Stimulated activated CD4-positive, alpha-beta T cell treated with anti-CD3 and anti-CD28 coated beads, TNF-alpha, amount 100 ng/mL, for 1 hour (primary cell): ENCODE measurements at regions not wholly inside any gene's neighbourhood (a gene's known extent, or its start where the extent isn't known, plus 50 kb on each side); places are given as distances from the start of the nearest gene placed in this dataset.

Experiments
- DNase-seq, 3 donors: peaks; one replicate each; pipeline ENCODE4 v3.0.0-alpha.2; 2020; ENCODE audit warnings: low read depth in 3 of 3, low spot score in 1 of 3

DNA sequence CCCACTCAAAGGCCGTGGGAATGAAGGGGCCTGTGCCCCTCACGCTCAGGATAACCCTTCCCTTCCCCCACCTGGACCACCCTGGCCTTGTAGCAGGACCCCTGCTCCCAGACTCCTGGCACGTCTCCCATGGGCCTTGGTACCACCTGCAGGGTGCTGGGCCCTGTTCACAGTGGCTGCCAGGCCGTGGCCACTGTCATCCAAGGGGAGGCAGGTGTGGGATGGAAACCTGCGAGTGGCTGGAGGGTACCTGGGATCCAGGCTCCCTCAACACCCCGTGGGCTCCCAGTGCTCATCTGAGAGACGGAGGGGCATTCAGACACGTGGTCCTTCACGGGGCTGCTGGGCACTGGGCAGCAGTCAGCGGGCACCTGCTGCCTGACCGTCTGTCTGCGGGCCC lies 75.6 kb upstream of the CIBAR2 start:
- DNase-seq = no peak

DNA sequence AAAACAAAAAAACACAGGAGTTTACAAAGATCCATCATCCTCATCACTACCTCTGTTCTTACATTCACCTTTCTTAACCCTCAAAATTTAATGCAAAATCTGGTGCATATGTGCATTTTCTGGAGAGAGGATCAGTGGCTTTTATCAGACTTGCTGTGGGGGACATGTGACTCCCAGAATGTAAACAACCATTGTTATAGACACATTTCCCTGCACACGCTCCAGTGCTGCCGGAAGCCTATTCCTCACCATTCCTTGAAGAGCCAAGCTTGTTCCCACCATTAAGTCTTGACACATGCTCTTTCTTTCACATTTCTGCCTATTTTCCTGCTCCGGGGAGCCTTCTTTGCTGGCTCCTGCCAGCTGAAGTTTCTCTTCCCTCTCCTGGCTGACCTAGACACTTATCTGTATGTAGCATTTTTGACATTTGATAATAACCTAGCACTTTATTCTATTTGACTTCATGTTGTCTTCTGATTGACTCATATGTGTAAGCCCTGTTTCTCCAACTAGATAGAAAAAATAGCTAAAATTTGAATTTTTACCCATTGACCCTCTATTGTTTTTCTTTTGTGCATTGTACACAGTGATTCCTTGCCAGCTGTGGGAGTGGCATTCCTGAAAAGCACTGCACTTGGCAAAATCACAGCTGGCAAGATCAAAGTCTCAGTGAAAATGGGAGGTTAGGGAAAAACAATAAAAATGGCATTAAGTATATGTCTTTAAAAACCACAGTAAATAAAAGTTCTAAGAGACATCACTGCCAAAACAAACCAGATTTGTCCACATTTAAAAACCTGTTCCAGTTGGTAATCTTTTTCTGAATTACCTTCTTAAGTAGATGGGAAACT lies 76.8 kb upstream of the CIBAR2 start:
- DNase-seq = no peak

DNA sequence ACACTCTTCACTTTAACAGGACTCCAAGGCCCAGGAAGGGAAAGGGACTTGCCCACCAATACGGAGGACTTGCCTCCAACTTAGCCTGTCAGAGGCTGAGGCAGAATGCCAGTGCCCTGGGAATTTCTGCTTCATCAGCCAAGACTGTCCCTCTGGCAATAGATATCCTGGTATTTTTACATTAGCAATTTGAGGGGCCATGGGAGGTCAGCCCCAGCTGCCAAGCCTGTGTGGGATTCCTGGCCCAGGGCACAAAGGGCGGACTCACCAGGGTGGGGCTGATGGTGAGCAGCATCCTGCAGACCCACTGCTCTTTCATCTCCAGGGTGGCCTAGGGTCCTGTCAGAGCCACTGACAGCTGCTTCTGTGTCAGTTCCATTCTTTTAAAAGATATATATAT lies 78.3 kb upstream of the CIBAR2 start:
- no peak for DNase-seq

DNA sequence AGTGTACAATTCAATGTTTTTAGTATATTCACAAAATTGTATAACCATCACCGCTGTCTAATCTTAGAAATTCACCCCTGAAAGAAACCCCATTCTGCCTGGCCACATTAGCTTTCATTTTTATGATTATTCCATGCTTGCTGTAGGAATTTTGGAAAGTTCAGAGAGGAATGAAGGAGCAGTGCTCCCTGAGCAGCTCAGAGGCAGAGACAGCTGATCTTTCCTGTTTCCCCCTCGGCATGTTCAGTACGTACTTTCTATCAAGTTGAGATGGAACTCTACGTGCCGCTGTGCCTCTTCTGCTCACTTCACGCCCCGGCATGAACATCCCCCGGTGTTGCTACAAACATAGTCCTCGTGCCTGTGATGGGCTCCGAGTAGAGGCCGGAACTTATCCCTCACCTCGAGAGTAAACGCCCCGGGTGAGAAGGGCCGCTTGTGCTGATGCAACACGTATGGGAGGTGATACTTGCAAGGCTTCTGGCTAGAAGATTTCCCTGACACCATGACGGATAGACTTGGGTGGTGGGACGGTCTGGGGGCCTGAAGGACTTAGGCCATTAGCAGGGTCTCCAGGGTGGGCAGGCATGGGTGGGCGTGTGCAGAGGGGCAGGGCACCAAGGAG lies 79.2 kb upstream of the CIBAR2 start:
- no peak for DNase-seq

DNA sequence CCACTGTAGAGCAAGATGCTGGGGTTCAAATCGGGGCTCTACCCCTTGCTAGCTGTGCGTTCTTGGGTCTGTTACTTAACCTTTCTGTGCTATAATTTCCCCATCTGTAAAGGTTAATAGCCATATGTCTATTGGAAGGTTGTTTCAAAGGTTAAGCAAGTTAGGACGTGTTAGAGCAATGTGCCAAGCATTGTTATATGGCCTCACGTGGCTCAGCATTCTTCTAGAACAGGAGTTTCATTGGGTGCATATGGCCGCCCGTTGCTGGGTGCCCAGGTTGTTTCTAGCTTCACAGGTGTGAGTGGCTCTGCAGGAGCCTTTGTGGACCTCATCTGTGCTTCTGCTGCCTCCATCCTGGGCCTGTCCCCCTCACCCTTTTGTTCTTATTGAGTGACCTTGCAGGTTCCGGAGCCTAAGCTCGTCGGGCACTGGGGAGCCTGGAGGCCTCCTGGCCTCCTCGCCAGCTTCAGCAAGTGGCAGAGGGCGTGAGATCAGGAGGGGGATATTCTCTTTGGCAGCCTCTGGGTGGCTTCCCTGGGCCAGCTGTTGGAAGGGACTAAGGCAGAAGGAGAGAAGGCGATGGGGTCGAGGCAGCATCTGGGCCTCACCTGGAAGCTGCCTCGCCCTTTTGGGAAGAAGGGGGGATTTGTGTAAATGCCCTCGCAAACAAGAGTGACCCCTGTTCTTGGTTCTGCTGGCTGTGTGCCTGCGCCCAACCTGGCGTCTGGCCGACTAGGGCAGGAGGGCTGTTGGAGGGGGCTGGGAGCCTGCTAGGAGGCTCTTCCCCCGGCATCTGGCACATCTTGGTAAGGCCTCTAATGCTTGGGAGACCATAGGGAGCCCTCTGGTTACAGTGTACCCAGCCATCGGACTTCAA lies 80.2 kb upstream of the CIBAR2 start:
- no peak for DNase-seq

DNA sequence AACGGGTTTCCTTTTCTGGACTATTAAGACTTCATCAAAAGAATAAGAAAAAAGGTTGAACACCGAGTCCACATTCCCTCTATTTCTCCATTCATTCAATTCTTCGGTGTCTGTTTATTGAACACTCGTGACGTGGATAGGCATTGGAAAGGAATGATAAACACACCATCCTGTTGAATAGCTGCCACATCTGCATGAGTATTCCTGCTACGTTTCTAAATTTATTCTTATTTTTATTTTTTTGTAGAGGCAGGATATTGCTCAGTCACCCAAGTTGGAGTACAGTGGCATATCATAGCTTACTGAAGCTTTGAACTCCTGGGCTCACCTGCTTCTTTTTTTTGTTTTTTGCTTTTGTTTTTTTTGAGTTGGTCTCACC lies 80.8 kb upstream of the CIBAR2 start:
- no peak for DNase-seq

DNA sequence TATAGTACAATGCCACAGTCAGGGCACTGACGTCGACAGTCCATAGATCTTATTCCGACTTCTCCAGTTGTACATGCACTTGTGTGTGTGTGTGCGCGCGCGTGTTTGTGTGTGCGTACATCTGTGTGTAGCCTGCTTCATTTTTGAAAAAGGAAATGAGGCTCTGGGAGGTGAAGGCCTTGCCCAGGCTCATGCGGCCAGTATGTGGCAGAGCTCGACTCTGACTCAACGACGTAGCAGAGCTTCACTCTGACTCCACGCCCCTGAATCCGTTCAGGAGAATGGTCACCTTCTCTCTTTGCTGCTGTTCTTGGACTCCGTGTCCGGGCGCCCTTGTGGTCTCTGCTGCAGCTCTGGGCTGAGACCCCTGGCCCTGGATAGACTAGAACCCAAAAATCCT lies 81.6 kb upstream of the CIBAR2 start:
- DNase-seq = no peak

DNA sequence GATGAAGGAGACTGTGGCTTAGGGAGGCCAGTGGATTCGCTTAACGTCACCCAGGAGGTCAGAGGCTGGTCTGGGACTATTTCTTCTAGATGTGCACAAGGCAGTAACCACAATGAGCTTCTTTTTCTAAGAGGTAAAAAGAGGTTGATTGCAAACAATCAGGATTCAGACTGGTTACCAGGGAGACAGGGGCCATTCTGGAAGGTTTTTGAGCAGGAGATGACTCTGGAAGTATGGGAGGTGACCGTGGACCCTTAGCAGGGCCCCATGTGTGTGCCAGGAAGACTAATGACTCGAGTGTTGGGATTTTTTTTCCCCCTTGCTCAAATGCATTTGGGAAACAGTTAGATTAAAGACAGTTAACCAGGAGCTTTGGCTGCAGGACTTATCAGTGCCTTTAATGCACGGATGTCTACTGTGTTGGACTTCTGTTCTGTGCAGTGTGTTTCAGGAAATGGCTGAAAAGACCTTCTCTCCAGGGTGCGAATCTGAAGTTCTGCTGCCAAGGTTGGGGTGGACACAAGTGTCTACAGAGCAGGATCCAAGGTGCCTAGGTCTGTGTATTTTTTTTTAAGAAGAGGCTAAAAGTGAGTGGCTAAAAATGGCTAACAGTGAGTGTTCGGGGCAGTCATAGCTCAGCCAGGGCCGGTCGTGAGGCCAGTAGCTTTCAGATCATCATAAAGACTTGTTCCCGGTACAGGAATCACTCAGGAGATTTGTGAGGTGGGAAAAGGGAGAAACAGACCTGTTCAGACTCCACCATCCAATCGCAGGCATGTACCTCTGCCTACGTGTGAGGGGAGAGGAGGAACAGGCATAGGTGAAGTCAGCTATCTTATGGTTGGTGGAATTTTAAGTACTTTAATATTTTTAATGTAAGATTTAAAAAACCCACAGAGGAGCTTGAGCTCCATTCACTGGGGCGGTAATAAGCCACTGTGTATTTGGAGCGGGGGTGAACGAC lies 82.3 kb upstream of the CIBAR2 start:
- DNase-seq = no peak

DNA sequence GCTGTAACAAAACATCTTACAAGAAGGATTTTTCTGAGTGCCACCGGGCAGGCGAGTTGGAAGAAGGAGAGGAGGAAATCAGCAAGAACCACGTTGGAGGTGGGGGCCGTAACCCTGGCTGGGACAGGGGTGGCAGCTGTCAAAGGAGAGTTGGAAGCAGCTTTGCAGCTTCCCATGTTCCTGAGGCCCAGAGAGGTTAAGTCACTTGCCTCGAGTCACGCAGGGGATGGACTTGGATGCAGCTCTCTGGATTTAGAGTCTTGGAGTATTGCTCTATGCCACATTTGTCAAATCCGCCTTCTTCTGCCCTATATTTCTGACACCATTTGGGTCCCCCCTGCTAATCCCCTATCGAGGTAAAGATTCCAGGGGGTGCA lies 83.0 kb upstream of the CIBAR2 start:
- no peak for DNase-seq

DNA sequence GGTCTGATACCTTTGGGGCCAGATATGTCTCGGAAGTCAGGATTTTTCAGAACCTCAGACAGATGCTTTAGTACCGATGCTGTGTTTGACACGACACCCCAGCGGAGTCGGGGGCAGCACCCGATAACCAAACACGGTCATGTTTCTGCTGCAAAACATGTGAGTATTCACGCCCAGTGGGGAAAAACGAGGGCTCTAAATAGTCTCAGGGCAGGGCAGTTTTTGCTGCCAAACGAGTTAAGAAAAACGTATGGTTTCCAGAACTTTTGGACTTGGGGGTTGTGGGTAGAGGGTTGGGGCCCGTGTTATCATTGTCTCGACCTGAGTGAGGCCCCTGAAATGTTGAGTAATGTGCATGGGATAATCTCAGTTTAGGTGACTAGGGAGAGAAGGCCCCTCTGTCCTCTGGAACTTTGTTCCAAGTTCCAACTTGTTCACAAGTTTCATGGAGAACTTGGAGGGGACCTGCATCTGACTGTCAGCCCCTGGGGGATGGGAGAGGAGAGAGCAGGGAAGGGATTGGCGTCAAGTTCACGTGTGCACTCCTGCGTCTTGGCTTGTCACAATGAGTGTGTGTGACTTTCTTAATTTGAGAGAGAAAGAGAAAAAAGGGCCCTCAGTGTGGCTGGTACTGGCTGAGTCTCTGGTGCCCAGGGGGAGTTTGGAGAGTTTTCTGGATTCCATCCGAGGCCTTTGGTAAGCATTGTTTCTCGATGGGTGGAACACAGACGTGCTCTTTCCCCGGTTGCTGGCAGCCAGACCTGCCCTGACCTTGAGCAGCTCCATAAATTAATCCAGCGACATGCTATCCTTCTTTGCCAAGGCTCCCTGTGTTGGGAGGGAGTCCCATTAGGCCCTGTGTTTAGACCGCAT lies 83.9 kb upstream of the CIBAR2 start:
- DNase-seq = no peak

DNA sequence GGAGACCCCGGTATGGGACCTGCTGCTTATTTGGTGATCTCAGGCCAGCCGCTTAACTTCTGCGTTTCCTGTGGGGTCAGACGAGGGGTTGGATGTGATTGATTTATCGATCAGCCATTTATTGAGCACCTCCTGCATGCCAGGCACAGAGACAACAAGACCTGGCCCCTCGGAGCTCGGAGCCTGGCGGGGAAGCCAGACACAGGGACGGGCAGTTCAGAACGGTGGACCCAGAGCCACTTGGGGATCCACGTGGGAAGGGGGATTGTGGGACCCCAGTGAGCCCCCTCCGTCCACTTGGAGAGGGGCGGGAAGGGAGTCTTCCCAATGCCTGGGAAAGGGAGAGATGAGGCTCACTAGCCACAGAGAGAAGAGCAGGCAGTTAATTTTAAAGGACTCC lies 84.7 kb upstream of the CIBAR2 start:
- DNase-seq = no peak

DNA sequence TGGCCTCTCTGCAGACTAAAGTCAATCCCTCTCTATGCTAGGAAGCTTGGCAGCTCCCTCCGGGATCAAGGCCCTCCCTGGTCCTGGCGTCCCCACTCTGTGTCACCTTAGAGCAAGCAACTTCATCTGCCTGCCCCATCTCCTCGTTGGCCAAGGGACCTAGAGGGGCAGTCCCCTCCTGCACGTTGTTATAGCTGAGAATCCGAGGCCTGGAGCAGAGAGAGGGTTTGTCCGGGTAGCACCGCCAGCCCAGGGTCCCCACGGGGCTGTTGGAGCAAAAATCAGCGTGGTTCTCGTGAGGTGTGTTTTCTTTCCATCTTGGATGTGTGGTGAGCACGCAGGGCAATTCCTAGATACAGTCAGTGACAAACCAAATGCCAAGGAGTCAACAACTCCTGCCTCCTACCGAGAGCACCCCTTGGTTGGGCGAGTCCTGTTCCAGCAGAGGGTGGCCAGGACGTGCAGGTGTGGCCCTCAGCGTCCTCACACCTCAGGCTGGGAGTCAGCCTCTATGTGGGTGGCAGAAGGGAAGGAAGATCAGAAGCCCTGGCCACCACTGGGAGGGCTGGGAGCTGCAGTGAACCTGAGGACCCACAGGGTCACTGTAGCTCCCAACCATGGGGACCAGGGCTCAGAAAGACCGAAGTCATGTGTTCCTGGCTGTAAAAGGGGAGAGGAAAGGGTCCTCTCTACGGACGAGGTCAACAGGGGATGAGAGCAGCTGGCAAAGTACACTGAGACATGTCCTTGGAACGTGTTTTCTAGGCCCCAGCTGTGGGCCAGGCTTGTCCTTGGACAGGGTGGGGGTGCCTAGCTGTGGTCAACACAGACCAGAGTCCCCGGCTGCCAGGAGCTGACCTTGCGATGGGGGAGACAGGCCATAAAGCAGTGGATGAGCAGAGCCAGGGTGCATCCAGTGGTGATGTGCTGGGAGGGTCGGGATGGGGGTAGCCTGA lies 85.6 kb upstream of the CIBAR2 start:
- DNase-seq = no peak

DNA sequence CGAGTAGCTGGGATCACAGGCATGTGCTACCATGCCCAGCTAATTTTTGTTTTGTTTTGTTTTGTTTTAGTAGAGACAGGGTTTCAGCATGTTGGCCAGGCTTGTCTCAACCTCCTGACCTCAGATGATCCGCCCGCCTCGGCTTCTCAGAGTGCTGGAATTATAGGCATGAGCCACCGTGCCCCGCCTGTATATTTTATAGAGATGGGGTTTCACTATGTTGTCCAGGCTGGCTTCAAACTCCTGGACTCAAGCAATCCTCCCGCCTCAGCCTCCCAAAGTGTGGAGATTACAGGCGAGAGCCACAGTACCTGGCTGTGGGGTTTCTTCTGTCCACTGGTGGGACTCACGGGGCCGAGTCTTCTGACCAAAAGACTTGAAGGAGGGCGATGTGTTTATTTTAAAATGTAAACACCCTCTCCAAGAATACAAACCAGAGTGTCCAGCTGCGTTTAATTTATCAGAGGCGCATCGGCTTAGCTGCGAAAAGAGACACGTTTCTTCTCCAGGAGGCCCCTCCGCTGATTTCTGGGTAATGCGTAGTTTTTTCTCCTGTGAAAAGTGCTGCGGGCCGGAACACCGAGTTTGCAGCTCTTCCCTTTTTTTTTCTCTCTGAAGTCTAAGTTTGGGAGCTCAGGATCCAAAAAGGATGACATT lies 86.9 kb upstream of the CIBAR2 start:
- no peak for DNase-seq

DNA sequence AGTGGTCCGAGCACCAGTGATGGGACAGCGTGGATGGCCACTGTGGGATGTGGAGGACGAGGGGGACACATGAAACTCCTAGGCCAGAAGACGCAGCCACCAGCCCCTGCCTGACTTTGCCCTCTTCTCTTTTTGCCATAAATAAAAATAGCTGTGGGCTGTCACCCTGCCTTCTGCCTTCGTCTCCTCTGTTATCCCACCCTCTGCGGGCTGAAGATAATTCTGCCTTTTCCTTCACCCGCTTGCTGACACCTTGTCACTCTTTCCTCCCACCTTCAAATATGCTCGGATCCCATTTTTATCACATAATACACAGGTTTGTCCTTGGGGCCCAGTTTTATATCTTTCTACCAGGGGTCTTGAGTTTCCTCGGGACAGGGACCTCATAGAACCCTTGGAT lies 87.6 kb upstream of the CIBAR2 start:
- no peak for DNase-seq

DNA sequence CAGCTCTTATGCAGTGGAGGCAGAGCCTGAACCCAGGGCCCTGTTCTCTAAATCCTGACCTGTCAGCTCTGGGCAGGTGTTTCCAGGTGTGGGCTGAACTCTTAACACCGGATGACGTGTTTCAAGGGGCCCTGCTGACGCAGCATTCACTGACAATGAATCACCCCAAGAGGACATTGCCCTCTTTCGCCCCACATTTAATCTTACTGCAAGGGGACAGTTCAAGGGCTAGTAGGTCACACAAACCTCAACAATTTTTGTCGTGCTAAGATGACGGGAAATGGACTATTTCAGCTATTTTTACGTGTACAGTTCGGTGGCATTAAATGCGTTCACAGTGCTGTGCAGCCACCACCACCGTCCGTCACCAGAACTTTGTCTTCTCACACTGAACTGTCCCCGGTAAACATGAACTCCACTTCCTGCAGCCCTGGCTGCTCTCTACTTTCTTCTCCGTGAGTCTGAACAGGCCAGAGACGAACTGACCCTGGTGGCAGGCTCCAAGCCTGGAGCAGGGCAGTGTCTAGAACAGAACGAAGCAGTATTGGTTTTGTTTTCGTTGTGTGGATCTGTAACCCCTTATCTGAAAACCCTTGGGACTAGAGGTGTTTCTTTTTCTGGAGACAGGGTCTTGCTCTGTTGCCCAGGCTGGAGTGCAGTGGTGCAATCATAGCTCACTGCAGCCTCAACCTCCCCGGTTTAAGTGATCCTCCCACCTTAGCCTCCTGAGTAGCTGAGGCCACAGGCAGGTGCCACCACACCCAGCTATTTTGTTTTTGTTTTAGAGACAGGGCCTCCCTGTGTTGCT lies 88.4 kb upstream of the CIBAR2 start:
- no peak for DNase-seq

DNA sequence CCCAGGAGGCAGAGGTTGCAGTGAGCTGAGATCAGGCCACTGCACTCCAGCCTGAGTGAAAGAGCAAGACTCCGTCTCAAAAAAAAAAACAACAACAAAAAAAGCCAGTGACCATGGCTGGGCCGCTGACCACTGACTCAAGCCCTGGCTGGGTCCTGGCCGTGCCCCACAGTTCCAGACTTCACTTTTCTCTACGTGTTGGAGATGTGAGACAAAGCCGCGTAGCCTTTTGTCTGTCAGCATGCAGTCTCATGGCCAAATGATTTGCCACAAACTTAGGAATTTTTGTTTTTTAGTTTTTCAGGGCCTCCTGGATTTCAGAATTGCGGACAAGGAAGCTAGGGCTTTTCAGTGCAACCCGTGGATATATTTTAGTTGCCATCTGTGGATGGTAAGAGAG lies 89.3 kb upstream of the CIBAR2 start:
- no peak for DNase-seq

DNA sequence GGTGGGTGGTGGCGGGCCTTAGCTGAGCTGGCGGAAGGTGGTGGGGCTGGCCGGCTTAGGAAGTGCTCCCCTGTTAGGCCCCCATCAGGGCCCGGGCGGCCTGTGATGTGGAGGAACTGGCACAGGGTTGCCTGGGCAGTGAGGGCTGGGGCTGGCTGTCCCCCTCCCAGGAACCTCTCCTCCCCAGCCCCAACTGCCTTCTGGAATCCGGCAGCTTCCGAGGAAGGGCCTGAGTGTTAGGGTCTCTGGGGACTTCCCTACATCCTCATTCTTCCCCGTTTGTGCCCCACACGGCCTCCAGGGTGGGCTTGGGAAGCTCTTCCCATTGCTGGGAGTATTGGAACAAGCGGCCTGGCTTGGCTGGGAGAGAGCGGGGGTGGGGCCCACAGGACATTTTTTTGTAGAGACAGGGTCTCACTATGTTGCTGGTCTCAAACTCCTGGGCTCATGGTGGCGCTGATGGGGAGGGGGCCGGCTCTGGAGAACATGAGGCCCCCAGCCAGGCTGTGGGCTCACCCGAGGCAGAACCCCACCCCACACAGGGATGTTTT lies 89.9 kb upstream of the CIBAR2 start:
- no peak for DNase-seq
